Activated T-cell treated with anti-CD3 and anti-CD28 coated beads, Interleukin-2, amount 50 U/mL, for 4 hours (primary cell): ENCODE measurements at regions not wholly inside any gene's neighbourhood (a gene's known extent, or its start where the extent isn't known, plus 50 kb on each side); places are given as distances from the start of the nearest gene placed in this dataset.
"Not testable (repeated sequence)": the region's sequence is repeated elsewhere in the genome, so short reads cannot be mapped to it uniquely, and the experiment has no call there.

Experiments used
- ATAC-seq, 2 donors: fragments of 200-7000 bp; cut with Tn5 transposase; one replicate each; pipeline ENCODE4 v1.10.0; 2021
- DNase-seq: peaks from one replicate; pipeline ENCODE4 v3.0.0-alpha.2; 2020
- H3K27me3 Mint-ChIP-seq: one replicate; pipeline ENCODE4 v1.8.0; 2021; ENCODE audit warnings: low read depth, mixed read lengths
- H3K36me3 Mint-ChIP-seq: one replicate; pipeline ENCODE4 v1.8.0; 2022; ENCODE audit warnings: mixed read lengths; ENCODE audit not compliant: insufficient read depth
- H3K4me1 Mint-ChIP-seq: one replicate; pipeline ENCODE4 v1.8.0; 2021; ENCODE audit warnings: low read depth, mixed read lengths
- H3K4me3 Mint-ChIP-seq: one replicate; pipeline ENCODE4 v1.8.0; 2021; ENCODE audit warnings: mild to moderate bottlenecking, moderate library complexity, mixed read lengths
- H3K9me3 Mint-ChIP-seq: one replicate; pipeline ENCODE4 v1.8.0; 2021; ENCODE audit warnings: mixed read lengths

DNA sequence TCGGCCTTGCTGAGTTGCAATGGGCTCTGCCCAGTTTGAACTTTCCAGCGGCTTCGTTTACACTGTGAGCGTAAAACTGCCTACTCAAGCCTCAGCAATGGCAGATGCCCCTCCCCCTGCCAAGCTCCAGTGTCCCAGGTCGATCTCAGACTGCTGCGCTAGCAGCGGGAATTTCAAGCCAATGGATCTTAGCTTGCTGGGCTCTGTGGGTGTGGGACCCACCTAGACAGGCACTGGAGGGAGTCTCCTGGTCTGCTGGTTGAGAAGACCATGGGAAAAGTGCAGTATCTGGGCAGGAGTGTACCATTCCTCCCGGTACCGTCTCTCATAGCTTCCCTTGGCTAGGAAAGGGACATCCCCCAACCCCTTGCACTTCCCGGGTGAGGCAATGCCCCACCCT, 88.2 kb downstream of the KLHL28 start:
- no peak for DNase-seq
- H3K36me3 Mint-ChIP-seq = no peaks in the 10 kb centered on the region
- H3K27me3 Mint-ChIP-seq = peaks cover 38% of the 10 kb centered on the region
- no peak overlapping the region for H3K4me3 Mint-ChIP-seq
- H3K4me1 Mint-ChIP-seq = no peaks in the 10 kb centered on the region
- ATAC-seq = no peak
- peaks cover 4% of the 10 kb centered on the region for H3K9me3 Mint-ChIP-seq

DNA sequence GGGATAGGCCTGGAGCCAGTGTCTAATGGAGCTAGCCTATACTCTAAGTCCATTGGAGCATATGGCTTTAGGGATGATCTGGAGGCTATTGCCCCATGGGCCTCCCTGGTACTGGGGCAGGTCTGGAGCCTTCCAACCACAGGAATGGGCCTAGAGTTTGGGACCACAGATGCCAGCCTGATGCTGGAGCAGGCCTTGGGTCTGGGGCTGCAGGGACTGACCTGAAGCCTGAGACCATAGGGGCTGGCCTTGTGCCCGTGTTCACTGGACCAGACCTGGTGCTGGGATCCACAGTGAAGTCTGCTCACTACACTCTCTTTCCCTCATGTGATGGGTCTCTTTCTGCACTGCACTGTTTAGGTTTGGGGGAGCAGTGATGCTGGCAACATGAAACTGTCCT, 95.0 kb downstream of the KLHL28 start:
- ATAC-seq (no peak), DNase-seq (no peak)
- Mint-ChIP-seq H3K4me3 (no peak overlapping the region), H3K9me3 (no peaks in the 10 kb centered on the region), H3K4me1 (no peaks in the 10 kb centered on the region), H3K36me3 (no peaks in the 10 kb centered on the region), H3K27me3 (peaks cover 6% of the 10 kb centered on the region)

DNA sequence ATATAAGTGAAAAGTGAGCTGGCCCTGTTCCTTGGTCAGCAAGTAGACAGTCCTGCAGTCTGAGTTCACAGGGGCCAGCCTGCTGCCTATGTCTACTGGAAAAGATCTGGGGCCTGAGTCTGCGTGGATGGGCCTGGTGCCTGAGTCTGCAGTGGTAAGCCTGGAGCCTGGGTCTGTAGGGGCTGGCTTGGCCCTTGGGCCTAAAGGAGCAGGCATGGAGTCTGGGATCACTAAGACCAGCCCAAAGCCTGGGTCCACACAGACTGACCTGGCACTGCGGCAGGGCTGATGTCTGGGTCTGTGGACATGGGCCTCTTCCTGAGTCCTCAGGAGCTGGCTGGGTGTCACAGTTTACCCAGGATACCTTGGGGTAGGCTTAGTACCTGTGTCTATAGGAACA, 95.4 kb downstream of the KLHL28 start:
- Mint-ChIP-seq H3K4me1 (no peaks in the 10 kb centered on the region), H3K27me3 (peaks cover 4% of the 10 kb centered on the region), H3K4me3 (no peak overlapping the region), H3K36me3 (no peaks in the 10 kb centered on the region), H3K9me3 (no peaks in the 10 kb centered on the region)
- ATAC-seq = no peak
- DNase-seq = no peak

DNA sequence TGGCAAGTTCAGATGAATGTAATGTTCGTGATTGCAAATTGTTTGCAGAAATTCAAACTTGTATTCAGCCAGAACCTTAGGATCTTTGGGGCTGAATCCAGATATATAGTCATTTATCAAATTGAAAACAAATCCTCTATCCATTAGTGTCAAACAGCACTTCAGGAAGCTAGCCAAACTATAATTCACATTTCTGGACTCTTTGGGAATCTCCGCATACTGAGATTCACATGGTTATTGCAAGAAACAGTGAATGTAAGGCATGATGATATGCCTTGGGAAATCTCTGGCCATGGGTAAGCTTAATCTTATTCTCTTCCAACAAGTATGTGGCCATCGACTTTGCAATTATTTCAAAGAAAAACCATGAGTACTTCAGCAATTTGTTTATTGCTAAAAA, 98.5 kb downstream of the KLHL28 start:
- Mint-ChIP-seq H3K27me3 (peaks cover 2% of the 10 kb centered on the region), H3K36me3 (no peaks in the 10 kb centered on the region), H3K4me1 (no peaks in the 10 kb centered on the region), H3K9me3 (peaks cover 3% of the 10 kb centered on the region), H3K4me3 (no peak overlapping the region)
- ATAC-seq = no peak
- DNase-seq = no peak

DNA sequence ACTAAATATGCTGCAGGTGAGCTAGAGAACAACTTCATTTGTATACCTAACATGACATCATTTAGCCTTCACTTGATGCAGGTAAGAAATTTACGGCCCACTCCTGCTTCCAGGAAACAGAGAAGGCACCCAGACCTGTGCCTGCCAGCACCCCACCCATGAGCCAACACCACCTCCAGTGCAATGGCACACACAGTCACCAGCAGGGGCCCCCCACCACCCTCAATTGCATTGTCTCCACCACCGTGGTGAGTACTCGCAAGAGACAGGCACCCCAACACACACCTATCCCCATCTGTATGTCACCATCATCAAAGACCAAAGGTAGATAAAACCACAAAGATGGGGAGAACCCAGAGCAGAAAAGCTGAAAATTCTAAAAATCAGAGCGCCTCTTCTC, 107.6 kb downstream of the KLHL28 start:
- no peaks in the 10 kb centered on the region for H3K4me1 Mint-ChIP-seq
- peaks cover 42% of the 10 kb centered on the region for H3K27me3 Mint-ChIP-seq
- no peaks in the 10 kb centered on the region for H3K9me3 Mint-ChIP-seq
- DNase-seq = no peak
- no peak overlapping the region for H3K4me3 Mint-ChIP-seq
- H3K36me3 Mint-ChIP-seq = no peaks in the 10 kb centered on the region
- ATAC-seq = no peak

DNA sequence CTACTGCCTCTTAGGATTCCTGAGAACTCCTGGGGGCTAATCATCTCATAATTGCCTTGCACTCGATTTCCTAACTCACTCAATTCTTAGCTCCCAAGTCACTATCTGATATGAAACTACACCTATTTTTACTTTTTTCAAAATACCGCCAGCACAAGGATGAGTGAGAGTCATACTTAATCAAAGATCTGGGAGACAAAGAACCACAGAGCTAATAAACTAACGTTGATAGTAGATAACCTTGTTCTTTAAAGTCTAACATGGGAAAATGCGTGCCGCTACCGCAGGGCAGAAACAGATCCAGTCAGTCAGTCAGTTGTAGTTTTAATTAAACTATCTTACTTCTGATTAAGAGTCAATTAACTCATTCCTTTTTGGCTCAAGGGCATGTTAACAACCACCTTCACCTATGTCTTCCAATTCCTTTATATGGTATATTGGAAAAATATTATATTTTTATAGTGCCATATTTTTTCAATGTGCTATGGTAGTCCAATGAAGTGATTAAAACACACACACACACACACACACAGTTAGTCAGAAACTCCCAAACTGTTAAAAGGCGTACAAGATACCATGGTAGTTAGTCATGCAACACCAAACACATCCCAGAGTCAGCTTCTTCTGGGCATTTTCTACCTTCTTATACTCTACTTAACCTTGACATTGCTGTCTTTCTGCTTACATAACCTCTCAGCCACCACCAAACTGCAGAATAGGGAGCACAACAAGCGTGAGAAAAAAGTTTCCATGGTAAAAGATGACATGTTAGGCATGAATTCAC, 114.0 kb downstream of the KLHL28 start:
- Mint-ChIP-seq H3K36me3 (no peaks in the 10 kb centered on the region), H3K27me3 (peaks cover 10% of the 10 kb centered on the region), H3K9me3 (no peaks in the 10 kb centered on the region), H3K4me1 (peaks cover 1% of the 10 kb centered on the region), H3K4me3 (no peak overlapping the region)
- no peak for ATAC-seq
- DNase-seq = no peak

DNA sequence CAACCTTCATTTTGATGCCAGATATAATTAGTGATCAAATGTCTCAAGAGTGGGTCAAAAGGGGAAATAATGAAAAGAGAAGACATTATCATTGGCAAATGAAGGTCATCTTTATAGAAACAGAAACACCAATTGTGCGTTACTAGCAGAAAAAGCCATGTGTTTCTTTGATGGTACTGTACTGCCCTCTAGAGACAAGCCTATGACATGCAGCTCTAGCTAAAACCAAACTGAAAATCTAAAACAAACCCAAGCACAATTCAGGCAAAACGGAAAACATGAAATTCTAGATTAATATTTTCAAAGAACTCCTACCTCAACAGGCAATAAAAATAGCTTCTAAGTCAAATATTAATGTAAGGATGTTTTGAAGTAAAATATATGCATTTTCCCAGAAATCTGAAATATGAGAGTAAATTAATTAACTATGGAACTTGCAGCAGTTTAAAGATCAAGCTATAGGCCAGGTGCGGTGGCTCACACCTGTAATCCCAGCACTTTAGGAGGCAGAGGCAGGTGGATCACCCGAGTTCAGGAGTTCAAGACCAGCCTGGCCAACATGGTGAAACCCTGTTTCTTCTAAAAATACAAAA, 115.4 kb downstream of the KLHL28 start:
- Mint-ChIP-seq H3K4me1 (peaks cover 1% of the 10 kb centered on the region), H3K36me3 (no peaks in the 10 kb centered on the region), H3K9me3 (no peaks in the 10 kb centered on the region), H3K4me3 (peak overlapping the region; percentile 25), H3K27me3 (peaks cover 5% of the 10 kb centered on the region)
- peak in 1 of 2 donors; percentile 58 for ATAC-seq
- no peak for DNase-seq

DNA sequence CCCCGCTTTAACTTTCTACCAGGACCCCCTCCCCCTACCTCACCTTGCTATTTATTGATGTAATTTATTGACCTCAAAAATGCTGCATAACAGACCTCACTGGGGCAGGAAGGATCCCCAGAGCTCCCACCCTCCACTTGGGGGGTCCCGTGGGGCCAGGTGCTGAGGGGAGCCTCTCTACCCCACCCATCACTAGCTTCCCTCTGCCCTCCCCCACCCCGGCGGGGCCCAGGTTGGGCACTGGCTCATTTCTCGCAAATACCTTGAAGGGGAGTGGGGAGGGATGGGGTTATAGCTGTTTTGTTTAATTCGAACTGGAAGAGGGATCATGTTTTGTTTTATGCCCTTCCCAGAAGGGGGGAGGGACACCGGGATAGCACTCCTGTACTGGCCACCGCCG, 125.8 kb downstream of the KLHL28 start:
- H3K27me3 Mint-ChIP-seq = peaks cover 12% of the 10 kb centered on the region
- H3K4me1 Mint-ChIP-seq, H3K9me3 Mint-ChIP-seq, ATAC-seq, DNase-seq, H3K4me3 Mint-ChIP-seq, H3K36me3 Mint-ChIP-seq: not testable (repeated sequence)

DNA sequence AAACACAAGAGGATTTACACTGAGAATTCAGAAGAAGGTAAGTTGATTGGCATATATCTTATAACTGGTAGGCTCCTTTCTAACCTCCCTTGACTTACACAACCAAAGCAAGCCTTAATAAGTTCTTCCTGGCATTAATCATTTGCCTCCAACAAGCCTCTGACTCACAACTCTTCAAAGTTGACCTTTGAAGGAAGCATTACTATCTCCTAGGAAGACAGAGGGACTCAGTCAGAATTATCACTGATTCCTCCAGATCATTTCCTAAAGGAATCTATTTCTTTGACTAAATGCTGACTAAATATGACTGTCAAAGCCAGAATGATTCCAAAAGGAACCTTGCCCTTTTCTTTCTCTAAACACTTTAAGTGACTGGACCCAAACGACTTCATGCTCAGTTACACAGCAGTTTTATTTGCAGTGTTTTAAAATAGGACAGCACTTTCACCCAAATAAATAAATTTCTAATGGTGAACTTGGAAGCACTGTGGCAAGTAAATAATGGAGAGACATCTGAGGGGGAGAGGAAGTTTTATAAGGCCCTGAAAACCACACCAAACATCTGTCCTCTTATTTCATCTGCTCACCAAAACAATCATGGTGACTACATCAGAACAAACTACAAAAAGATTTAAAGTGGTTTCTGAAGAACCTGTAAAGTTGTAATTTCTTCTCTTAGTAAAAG, 128.2 kb downstream of the KLHL28 start:
- Mint-ChIP-seq H3K9me3 (no peaks in the 10 kb centered on the region), H3K4me1 (no peaks in the 10 kb centered on the region), H3K27me3 (peaks cover 6% of the 10 kb centered on the region), H3K36me3 (no peaks in the 10 kb centered on the region), H3K4me3 (no peak overlapping the region)
- DNase-seq (no peak), ATAC-seq (no peak)

DNA sequence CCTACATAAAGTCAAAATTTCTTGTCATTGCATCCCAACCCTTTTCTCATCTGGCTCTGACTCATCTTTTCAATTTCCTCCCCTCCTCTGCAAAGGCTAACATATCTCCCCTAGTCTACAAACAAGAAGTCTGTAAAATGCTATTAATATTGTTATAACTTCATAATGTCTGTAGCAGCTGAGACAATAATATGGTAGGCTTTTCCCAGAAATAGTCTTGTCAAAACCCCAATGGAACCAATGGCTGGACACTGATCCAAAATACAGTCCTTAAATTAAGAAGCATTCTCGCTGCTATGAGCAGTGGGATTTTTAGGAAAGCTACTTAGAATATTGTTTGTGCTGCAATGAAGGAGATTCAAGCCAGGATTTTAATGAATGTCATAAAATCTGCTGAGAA, 131.4 kb downstream of the KLHL28 start:
- DNase-seq = no peak
- no peaks in the 10 kb centered on the region for H3K4me1 Mint-ChIP-seq
- no peaks in the 10 kb centered on the region for H3K27me3 Mint-ChIP-seq
- H3K36me3 Mint-ChIP-seq = no peaks in the 10 kb centered on the region
- H3K9me3 Mint-ChIP-seq = no peaks in the 10 kb centered on the region
- no peak overlapping the region for H3K4me3 Mint-ChIP-seq
- no peak for ATAC-seq

DNA sequence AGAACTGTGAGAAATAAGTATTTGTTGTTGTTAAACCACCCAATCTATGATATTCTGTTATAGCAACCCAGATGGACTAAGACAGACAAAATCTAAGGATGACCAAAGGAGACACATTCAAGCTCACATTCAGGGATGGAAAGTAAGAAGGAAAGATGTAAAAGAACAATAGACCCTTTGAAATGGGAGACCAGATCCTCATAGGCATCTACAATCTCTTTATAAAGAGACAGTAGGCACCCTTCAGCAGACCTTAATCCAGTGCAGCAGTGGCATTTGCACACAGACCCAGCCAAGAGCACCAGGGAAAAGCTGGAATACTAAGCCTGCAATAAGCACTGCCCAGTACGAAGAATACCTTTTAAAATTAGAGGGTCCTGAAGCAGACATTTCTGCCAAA, 132.7 kb downstream of the KLHL28 start:
- Mint-ChIP-seq H3K9me3 (no peaks in the 10 kb centered on the region), H3K27me3 (no peaks in the 10 kb centered on the region), H3K4me1 (no peaks in the 10 kb centered on the region), H3K4me3 (no peak overlapping the region), H3K36me3 (no peaks in the 10 kb centered on the region)
- DNase-seq (no peak), ATAC-seq (no peak)

DNA sequence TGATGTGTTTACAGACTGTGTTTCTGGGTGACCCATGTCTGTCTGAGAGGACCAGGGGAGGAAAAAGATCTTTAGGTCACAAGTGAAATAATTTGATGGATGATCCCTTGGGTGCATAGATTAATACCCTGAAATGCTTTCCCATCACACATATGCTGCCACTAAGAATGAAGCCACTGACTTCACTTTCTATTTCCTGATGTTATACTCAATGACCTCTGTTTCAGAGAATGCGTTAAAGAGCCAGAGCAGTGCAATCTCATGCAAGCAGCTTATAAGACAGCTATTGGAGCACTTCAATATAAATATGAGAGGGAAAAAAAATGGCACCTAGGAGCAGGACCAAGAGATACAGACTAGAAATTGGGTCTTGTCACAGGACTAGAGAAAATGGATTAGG, 133.7 kb downstream of the KLHL28 start:
- Mint-ChIP-seq H3K4me3 (no peak overlapping the region), H3K9me3 (no peaks in the 10 kb centered on the region), H3K27me3 (peaks cover 2% of the 10 kb centered on the region), H3K36me3 (no peaks in the 10 kb centered on the region), H3K4me1 (no peaks in the 10 kb centered on the region)
- DNase-seq (no peak), ATAC-seq (no peak)

DNA sequence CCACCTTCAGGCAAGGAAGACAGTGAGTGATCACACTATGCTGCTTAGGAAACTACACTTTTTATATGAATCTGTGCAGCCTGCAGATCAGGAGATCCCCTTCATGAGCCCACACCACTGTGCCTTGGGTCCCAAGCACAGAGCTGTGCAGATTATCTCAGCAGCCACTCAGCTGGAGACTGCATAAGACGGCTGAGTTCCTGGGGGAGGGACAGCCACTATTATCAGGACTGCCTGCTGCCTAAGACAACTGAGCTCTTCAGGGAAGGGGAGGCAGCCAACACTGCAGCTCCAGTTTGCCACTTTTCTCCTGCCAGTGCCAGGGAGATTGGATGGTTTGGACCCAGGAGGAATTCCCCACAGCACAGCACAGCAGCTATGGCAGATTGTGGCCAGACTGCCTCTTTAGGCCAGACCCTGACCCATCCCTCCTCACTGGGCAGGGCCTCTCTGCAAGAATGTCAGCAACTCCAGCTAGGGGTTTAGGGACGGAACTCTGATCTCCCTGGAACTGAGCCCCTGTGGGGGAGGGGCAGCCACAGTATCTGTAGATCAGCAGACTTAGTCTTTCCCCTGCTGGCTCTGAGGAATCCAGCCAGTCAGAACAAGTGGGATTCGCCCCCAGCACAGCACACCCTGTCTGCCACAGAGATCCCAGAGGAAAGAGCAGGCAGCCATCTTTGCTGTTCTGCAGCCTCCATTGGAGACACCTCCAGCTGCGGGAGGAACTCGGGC, 141.3 kb downstream of the KLHL28 start:
- Mint-ChIP-seq H3K36me3 (no peaks in the 10 kb centered on the region), H3K9me3 (no peaks in the 10 kb centered on the region), H3K4me1 (no peaks in the 10 kb centered on the region), H3K4me3 (no peak overlapping the region), H3K27me3 (peaks cover 15% of the 10 kb centered on the region)
- DNase-seq (no peak), ATAC-seq (no peak)

DNA sequence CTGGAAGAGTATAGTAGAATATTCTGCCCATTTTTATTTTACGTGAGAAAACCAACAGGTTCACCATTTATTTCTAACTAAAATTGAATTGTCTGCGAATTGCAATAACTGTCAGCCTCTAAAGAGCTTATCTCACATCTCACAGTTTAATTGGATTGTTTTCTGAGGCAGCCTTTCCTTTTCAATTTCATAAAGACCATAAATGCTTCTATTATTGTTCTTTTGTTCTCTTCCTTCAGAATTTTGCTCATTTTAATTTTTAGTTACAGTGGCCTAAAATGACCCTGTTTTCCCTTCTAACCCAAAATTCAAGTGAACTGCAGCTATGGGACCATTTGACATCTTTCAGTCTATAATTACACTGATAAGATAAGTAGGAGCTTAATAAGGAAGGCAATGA, 147.6 kb downstream of the KLHL28 start:
- no peak overlapping the region for H3K4me3 Mint-ChIP-seq
- no peaks in the 10 kb centered on the region for H3K36me3 Mint-ChIP-seq
- H3K4me1 Mint-ChIP-seq = no peaks in the 10 kb centered on the region
- ATAC-seq (no peak), DNase-seq (no peak)
- peaks cover 7% of the 10 kb centered on the region for H3K27me3 Mint-ChIP-seq
- H3K9me3 Mint-ChIP-seq = no peaks in the 10 kb centered on the region
